Vagina (tissue), 2 donors: ENCODE measurements at regions not wholly inside any gene's neighbourhood (a gene's known extent, or its start where the extent isn't known, plus 50 kb on each side); places are given as distances from the start of the nearest gene placed in this dataset.

Source experiments
- POLR2A ChIP-seq, 2 donors: fragments of 450-650 bp; IDR thresholded peaks; one replicate each; pipeline ENCODE4 v1.6.1; 2017; ENCODE audit warnings: antibody characterized with exemption in 2 of 2, mild to moderate bottlenecking in 2 of 2, moderate library complexity in 2 of 2
- POLR2AphosphoS5 ChIP-seq, 2 donors: sonication (generic); formaldehyde crosslinking; IDR thresholded peaks; one replicate each; pipeline ENCODE4 v1.9.0; 2017; ENCODE audit warnings: antibody characterized with exemption in 2 of 2, mild to moderate bottlenecking in 2 of 2, low read depth in 1 of 2; ENCODE audit not compliant: insufficient read depth in 1 of 2
- TF ChIP-seq, protein P1 (sequence below), 3 experiments: fragments of 450-650 bp in 2 of 3; fragments of 200-600 bp in 1 of 3; sonication (generic) in 1 of 3; IDR thresholded peaks; one replicate each; pipeline ENCODE4 v1.5.1; 2017 to 2019; ENCODE audit warnings: antibody characterized with exemption in 3 of 3, mild to moderate bottlenecking in 2 of 3, moderate library complexity in 2 of 3

DNA sequence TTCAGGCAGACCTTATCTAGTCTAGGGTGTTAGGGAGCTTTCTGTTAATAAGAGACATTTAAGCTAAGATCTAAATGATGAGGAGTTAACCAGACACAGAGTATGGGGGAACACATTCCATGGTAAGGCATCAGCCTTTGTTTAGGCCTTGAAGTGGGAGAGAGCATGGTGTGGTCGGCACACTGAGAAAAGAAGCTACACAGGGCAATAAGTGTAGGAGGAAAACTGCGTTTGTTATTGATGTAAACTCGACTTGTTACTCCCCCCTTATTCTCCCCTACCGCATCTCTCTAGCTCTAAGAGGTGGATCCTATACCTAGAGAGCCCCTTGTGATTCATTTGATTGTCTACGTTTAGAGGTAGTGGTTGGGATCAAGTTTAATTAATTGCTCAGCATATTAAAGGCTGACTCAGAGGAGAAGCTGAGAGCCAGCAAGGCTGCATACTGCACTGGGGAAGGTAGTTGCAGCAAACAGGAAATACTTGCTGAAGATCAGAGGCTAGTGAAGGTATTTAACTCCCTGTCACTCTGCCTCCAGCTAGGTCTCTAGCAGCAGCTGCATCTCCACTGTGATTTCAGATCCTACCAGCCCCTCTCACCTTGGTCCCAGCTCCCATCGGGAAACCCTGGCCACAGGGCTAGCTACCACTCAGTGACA is 86.8 kb upstream of the TEAD1 start:
- TF ChIP-seq, protein P1, sequence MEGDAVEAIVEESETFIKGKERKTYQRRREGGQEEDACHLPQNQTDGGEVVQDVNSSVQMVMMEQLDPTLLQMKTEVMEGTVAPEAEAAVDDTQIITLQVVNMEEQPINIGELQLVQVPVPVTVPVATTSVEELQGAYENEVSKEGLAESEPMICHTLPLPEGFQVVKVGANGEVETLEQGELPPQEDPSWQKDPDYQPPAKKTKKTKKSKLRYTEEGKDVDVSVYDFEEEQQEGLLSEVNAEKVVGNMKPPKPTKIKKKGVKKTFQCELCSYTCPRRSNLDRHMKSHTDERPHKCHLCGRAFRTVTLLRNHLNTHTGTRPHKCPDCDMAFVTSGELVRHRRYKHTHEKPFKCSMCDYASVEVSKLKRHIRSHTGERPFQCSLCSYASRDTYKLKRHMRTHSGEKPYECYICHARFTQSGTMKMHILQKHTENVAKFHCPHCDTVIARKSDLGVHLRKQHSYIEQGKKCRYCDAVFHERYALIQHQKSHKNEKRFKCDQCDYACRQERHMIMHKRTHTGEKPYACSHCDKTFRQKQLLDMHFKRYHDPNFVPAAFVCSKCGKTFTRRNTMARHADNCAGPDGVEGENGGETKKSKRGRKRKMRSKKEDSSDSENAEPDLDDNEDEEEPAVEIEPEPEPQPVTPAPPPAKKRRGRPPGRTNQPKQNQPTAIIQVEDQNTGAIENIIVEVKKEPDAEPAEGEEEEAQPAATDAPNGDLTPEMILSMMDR (IDR thresholded peaks at IDR 0.05), result no peak
- TF ChIP-seq POLR2A (IDR thresholded peaks at IDR 0.05) (no peak), POLR2AphosphoS5 (IDR thresholded peaks at IDR 0.05; ENCODE audit: insufficient read depth in 1 of 2, low read depth in 1 of 2) (no peak)
